ENCODE measurements at regions not wholly inside any gene's neighbourhood (a gene's known extent, or its start where the extent isn't known, plus 50 kb on each side); places are given as distances from the start of the nearest gene placed in this dataset.

DNA sequence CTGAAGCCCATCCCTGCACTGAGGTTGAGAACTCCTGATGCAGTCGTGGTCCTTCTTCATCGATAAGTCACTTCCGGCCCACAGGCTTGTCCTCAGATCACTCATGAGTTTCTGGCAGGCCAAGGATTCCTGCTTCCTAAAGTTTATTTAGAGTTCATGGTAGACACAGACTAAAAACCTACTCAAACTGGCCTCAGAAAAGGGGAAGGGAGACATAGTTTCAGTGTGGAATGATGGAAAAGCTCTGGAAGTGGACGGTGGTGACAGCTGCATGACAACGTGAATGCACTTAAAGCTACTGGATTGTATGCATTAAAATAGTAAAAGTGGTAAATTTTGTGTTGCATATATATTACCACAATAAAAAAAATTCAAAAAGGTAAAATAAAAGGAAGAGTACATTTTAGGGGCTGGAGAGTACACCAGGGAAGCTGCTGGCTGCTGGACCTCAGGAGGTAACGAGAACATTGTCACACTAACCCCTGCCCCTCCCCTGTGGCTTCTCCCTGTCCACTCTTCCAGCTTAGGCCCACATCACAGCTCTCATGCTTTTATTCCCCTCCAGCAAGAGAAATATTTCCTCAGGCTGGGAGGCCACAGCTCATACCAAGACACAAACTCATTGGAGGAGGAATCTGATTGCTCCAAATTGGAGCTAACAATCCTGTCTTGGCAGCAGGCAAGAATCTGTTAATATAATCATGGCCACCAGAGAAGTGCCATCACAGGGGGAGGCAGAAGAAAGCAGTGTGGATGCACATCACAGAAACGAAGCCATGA, 741.0 kb downstream of the UQCRFS1 start:
- Mint-ChIP-seq H3K9me3 (no peaks in the 10 kb centered on the region), H3K36me3 (no peaks in the 10 kb centered on the region), H3K4me1 (peaks cover 30% of the 10 kb centered on the region), H3K27ac (no peak overlapping the region; the same call in 1 of the 2 replicates), H3K27me3 (ENCODE audit: low read depth) (no peaks in the 10 kb centered on the region), H3K4me3 (no peak overlapping the region)
- ATAC-seq (no peak), DNase-seq (ENCODE audit: low spot score) (no peak)
- ChIA-PET CTCF (interaction anchor here (1.0 to 1.4 kb wide), 3 partner anchors 27 to 162 kb away, joined by 3 to 5 read pairs (median 3); no protein-coding TSS in a partner anchor), POLR2A (no interaction called here)
- no peak for TF ChIP-seq ZNF416 (CRISPR knock-in tag; IDR thresholded peaks at IDR 0.05)
- TF ChIP-seq ATF1 (CRISPR knock-in tag; IDR thresholded peaks at IDR 0.05): no peak
- TF ChIP-seq, protein P1, sequence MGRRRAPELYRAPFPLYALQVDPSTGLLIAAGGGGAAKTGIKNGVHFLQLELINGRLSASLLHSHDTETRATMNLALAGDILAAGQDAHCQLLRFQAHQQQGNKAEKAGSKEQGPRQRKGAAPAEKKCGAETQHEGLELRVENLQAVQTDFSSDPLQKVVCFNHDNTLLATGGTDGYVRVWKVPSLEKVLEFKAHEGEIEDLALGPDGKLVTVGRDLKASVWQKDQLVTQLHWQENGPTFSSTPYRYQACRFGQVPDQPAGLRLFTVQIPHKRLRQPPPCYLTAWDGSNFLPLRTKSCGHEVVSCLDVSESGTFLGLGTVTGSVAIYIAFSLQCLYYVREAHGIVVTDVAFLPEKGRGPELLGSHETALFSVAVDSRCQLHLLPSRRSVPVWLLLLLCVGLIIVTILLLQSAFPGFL (CRISPR knock-in tag; IDR thresholded peaks at IDR 0.05; ENCODE audit: borderline replicate concordance): no peak
- no peak for TF ChIP-seq NR1H2 (CRISPR knock-in tag; IDR thresholded peaks at IDR 0.05)
- TF ChIP-seq, protein P2, sequence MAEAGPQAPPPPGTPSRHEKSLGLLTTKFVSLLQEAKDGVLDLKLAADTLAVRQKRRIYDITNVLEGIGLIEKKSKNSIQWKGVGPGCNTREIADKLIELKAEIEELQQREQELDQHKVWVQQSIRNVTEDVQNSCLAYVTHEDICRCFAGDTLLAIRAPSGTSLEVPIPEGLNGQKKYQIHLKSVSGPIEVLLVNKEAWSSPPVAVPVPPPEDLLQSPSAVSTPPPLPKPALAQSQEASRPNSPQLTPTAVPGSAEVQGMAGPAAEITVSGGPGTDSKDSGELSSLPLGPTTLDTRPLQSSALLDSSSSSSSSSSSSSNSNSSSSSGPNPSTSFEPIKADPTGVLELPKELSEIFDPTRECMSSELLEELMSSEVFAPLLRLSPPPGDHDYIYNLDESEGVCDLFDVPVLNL (CRISPR knock-in tag; IDR thresholded peaks at IDR 0.05; ENCODE audit: borderline replicate concordance, low read depth): no peak
- no peak for TF ChIP-seq CREB1 (CRISPR knock-in tag; IDR thresholded peaks at IDR 0.05)
- TF ChIP-seq, protein P3, sequence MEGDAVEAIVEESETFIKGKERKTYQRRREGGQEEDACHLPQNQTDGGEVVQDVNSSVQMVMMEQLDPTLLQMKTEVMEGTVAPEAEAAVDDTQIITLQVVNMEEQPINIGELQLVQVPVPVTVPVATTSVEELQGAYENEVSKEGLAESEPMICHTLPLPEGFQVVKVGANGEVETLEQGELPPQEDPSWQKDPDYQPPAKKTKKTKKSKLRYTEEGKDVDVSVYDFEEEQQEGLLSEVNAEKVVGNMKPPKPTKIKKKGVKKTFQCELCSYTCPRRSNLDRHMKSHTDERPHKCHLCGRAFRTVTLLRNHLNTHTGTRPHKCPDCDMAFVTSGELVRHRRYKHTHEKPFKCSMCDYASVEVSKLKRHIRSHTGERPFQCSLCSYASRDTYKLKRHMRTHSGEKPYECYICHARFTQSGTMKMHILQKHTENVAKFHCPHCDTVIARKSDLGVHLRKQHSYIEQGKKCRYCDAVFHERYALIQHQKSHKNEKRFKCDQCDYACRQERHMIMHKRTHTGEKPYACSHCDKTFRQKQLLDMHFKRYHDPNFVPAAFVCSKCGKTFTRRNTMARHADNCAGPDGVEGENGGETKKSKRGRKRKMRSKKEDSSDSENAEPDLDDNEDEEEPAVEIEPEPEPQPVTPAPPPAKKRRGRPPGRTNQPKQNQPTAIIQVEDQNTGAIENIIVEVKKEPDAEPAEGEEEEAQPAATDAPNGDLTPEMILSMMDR (IDR thresholded peaks at IDR 0.05): no peak
- TF ChIP-seq, protein P4, sequence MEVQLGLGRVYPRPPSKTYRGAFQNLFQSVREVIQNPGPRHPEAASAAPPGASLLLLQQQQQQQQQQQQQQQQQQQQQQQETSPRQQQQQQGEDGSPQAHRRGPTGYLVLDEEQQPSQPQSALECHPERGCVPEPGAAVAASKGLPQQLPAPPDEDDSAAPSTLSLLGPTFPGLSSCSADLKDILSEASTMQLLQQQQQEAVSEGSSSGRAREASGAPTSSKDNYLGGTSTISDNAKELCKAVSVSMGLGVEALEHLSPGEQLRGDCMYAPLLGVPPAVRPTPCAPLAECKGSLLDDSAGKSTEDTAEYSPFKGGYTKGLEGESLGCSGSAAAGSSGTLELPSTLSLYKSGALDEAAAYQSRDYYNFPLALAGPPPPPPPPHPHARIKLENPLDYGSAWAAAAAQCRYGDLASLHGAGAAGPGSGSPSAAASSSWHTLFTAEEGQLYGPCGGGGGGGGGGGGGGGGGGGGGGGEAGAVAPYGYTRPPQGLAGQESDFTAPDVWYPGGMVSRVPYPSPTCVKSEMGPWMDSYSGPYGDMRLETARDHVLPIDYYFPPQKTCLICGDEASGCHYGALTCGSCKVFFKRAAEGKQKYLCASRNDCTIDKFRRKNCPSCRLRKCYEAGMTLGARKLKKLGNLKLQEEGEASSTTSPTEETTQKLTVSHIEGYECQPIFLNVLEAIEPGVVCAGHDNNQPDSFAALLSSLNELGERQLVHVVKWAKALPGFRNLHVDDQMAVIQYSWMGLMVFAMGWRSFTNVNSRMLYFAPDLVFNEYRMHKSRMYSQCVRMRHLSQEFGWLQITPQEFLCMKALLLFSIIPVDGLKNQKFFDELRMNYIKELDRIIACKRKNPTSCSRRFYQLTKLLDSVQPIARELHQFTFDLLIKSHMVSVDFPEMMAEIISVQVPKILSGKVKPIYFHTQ (CRISPR knock-in tag; IDR thresholded peaks at IDR 0.05): no peak
- TF ChIP-seq, protein P5, sequence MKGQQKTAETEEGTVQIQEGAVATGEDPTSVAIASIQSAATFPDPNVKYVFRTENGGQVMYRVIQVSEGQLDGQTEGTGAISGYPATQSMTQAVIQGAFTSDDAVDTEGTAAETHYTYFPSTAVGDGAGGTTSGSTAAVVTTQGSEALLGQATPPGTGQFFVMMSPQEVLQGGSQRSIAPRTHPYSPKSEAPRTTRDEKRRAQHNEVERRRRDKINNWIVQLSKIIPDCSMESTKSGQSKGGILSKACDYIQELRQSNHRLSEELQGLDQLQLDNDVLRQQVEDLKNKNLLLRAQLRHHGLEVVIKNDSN (CRISPR knock-in tag; IDR thresholded peaks at IDR 0.05): no peak
- no peak for TF ChIP-seq TEAD1 (CRISPR knock-in tag; IDR thresholded peaks at IDR 0.05)
- TF ChIP-seq ZNF423 (CRISPR knock-in tag; IDR thresholded peaks at IDR 0.05): no peak
- TF ChIP-seq GABPB1 (CRISPR knock-in tag; IDR thresholded peaks at IDR 0.05): no peak

DNA sequence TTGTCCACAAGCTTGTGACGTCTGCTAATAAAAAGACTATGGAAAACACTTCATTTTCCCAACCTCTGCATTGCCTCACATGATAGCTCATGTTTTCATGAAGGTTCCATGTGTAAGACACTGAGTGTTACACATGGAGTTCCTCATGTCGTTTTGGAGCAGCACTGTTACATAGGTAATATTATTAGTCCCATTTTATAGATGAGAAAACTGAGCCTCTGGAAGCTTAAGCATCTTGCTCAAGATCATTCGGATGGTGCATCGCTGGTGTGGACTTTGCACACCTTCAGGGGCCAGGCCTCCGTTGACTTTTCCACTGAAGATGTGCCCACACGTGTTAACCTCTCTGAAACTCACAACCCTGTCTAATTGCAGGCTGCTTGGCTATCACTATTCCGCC, 743.4 kb downstream of the UQCRFS1 start:
- Mint-ChIP-seq H3K27me3 (ENCODE audit: low read depth) (no peaks in the 10 kb centered on the region), H3K9me3 (no peaks in the 10 kb centered on the region), H3K4me1 (peaks cover 45% of the 10 kb centered on the region), H3K27ac (no peak overlapping the region), H3K4me3 (no peak overlapping the region), H3K36me3 (no peaks in the 10 kb centered on the region)
- ATAC-seq (no peak), DNase-seq (ENCODE audit: low spot score) (no peak)
- CTCF ChIA-PET: interaction anchor here (0.6 to 4.9 kb wide), 12 partner anchors 10 to 615 kb away, joined by 3 to 55 read pairs (median 5); no protein-coding TSS in a partner anchor
- POLR2A ChIA-PET: no interaction called here
- TF ChIP-seq MXD4 (CRISPR knock-in tag; IDR thresholded peaks at IDR 0.05; ENCODE audit: borderline replicate concordance): no peak
- no peak for TF ChIP-seq ZNF219 (CRISPR knock-in tag; IDR thresholded peaks at IDR 0.05; ENCODE audit: borderline replicate concordance)
- TF ChIP-seq, protein P6, sequence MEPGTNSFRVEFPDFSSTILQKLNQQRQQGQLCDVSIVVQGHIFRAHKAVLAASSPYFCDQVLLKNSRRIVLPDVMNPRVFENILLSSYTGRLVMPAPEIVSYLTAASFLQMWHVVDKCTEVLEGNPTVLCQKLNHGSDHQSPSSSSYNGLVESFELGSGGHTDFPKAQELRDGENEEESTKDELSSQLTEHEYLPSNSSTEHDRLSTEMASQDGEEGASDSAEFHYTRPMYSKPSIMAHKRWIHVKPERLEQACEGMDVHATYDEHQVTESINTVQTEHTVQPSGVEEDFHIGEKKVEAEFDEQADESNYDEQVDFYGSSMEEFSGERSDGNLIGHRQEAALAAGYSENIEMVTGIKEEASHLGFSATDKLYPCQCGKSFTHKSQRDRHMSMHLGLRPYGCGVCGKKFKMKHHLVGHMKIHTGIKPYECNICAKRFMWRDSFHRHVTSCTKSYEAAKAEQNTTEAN (CRISPR knock-in tag; IDR thresholded peaks at IDR 0.05): no peak
- no peak for TF ChIP-seq NFE2L1 (CRISPR knock-in tag; IDR thresholded peaks at IDR 0.05)
- no peak for TF ChIP-seq NFYB (CRISPR knock-in tag; conservative IDR thresholded peaks at IDR 0.05; ENCODE audit: low read depth)
- no peak for TF ChIP-seq SP1 (CRISPR knock-in tag; conservative IDR thresholded peaks at IDR 0.05)
- TF ChIP-seq, protein P3 (IDR thresholded peaks at IDR 0.05): no peak
- no peak for TF ChIP-seq ZNF416 (CRISPR knock-in tag; IDR thresholded peaks at IDR 0.05)
- TF ChIP-seq SMAD3 (CRISPR knock-in tag; IDR thresholded peaks at IDR 0.05; ENCODE audit: borderline replicate concordance): no peak
- TF ChIP-seq PRRX2 (CRISPR knock-in tag; IDR thresholded peaks at IDR 0.05): no peak
- TF ChIP-seq, protein P7, sequence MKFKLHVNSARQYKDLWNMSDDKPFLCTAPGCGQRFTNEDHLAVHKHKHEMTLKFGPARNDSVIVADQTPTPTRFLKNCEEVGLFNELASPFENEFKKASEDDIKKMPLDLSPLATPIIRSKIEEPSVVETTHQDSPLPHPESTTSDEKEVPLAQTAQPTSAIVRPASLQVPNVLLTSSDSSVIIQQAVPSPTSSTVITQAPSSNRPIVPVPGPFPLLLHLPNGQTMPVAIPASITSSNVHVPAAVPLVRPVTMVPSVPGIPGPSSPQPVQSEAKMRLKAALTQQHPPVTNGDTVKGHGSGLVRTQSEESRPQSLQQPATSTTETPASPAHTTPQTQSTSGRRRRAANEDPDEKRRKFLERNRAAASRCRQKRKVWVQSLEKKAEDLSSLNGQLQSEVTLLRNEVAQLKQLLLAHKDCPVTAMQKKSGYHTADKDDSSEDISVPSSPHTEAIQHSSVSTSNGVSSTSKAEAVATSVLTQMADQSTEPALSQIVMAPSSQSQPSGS (CRISPR knock-in tag; IDR thresholded peaks at IDR 0.05; ENCODE audit: borderline replicate concordance, low read depth): no peak
- TF ChIP-seq IRF2 (CRISPR knock-in tag; IDR thresholded peaks at IDR 0.05; ENCODE audit: borderline replicate concordance, low read depth): no peak

Measured in WTC11 (cell line).